GM12892 (cell line): ENCODE measurements at regions not wholly inside any gene's neighbourhood (a gene's known extent, or its start where the extent isn't known, plus 50 kb on each side); places are given as distances from the start of the nearest gene placed in this dataset.
"Not testable (repeated sequence)": the region's sequence is repeated elsewhere in the genome, so short reads cannot be mapped to it uniquely, and the experiment has no call there.

Experiments used
- POLR2A ChIP-seq: IDR thresholded peaks from 2 replicates; pipeline ENCODE4 v1.6.1; 2011; ENCODE audit warnings: low read depth, low read length, control low read depth
- POLR2AphosphoS5 ChIP-seq: IDR thresholded peaks from 2 replicates; pipeline ENCODE4 v1.6.1; 2011; ENCODE audit warnings: low read depth, low read length, control low read depth

DNA sequence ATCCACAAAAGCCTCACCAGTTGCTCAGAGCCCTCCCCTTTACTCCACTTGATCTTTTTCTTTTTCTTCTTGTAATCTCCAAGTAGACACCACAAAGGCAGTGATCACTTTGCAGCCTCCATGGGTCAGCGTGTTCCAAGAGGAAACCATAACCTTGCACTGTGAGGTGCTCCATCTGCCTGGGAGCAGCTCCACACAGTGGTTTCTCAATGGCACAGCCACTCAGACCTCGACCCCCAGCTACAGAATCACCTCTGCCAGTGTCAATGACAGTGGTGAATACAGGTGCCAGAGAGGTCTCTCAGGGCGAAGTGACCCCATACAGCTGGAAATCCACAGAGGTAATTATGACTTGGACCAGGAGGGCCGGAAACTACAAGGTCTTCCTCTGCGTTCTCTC is 95.6 kb downstream of the FAM72B start:
- not testable (repeated sequence) for TF ChIP-seq POLR2AphosphoS5, POLR2A
